Immature natural killer cell (primary cell): ENCODE measurements at regions not wholly inside any gene's neighbourhood (a gene's known extent, or its start where the extent isn't known, plus 50 kb on each side); places are given as distances from the start of the nearest gene placed in this dataset.
"Not testable (repeated sequence)": the region's sequence is repeated elsewhere in the genome, so short reads cannot be mapped to it uniquely, and the experiment has no call there.

ENCODE experiments used
- DNase-seq, 3 donors: peaks; one replicate each; pipeline ENCODE4 v3.0.0; 2022; ENCODE audit warnings: mixed read lengths in 1 of 3
- H3K27ac Mint-ChIP-seq, 6 donors: one replicate each; pipeline ENCODE4 v1.8.0; 2020; ENCODE audit warnings: mixed read lengths in 6 of 6, mild to moderate bottlenecking in 5 of 6, inconsistent platforms in 4 of 6, moderate library complexity in 3 of 6
- H3K27me3 Mint-ChIP-seq, 3 donors: one replicate each; pipeline ENCODE4 v1.8.0; 2020 to 2021; ENCODE audit warnings: low read depth in 3 of 3, mild to moderate bottlenecking in 3 of 3, mixed read lengths in 3 of 3, moderate library complexity in 3 of 3, inconsistent platforms in 1 of 3
- H3K36me3 Mint-ChIP-seq, 3 donors: one replicate each; pipeline ENCODE4 v1.8.0; 2020; ENCODE audit warnings: mixed read lengths in 3 of 3, inconsistent platforms in 2 of 3, mild to moderate bottlenecking in 2 of 3
- H3K4me1 Mint-ChIP-seq, 2 donors: one replicate each; pipeline ENCODE4 v1.8.0; 2020; ENCODE audit warnings: inconsistent platforms in 2 of 2, mild to moderate bottlenecking in 2 of 2, mixed read lengths in 2 of 2, moderate library complexity in 1 of 2
- H3K4me3 Mint-ChIP-seq, 5 donors: one replicate each; pipeline ENCODE4 v1.8.0; 2020; ENCODE audit warnings: mild to moderate bottlenecking in 5 of 5, mixed read lengths in 5 of 5, inconsistent platforms in 3 of 5, moderate library complexity in 3 of 5
- H3K9me3 Mint-ChIP-seq, 6 donors: one replicate each; pipeline ENCODE4 v1.8.0; 2020; ENCODE audit warnings: mild to moderate bottlenecking in 6 of 6, mixed read lengths in 6 of 6, inconsistent platforms in 4 of 6, moderate library complexity in 3 of 6

DNA sequence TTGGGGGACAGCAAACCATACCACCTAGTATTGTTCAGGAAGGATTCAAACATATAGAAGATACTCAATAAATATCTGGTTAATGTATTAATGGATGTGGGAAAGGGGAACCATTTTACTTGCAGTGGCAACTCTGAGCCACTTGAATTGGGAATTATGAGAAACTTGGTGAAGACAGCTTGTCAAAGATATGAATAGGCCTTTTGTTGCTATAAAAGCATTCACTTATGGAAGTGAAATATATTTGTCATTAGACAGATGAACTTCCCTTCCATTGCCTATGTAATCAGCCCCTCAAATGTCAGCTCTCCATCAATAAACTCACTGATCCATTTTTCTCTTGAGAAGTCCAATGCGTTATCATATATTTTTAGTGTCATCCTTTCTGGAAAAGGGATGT, 56.1 kb downstream of the GPR85 start:
- DNase-seq: no peak
- Mint-ChIP-seq H3K4me3 (no peak overlapping the region), H3K9me3 (peaks cover 0 to 3% (median 0%) of the 10 kb centered on the region in 6 donors), H3K36me3 (no peaks in the 10 kb centered on the region), H3K27me3 (peaks cover 0 to 6% (median 0%) of the 10 kb centered on the region in 3 donors), H3K4me1 (no peaks in the 10 kb centered on the region), H3K27ac (no peak overlapping the region)

DNA sequence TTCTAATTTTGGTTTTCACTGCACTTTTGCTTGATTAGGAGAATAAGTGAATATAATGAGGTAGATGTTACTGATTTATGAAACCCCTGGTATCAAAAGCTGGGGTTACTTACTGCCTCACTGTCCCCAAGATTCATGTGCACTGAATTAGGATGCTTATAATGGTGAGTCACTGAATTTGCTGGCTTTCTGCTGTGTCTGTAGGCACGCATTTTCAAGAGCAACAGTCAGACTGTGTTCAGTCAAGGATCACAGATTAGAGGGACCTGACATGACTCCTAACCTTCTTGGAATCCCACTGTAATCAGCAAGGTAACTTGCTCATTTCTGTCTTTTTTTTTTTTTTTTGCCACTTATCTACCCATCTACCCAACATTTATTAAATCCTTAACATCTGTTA, 59.7 kb downstream of the GPR85 start:
- Mint-ChIP-seq H3K27me3 (peaks cover 0 to 6% (median 0%) of the 10 kb centered on the region in 3 donors), H3K4me3 (no peak overlapping the region), H3K9me3 (peaks cover 2 to 10% (median 3%) of the 10 kb centered on the region in 6 donors), H3K4me1 (no peaks in the 10 kb centered on the region), H3K27ac (no peak overlapping the region), H3K36me3 (no peaks in the 10 kb centered on the region)
- DNase-seq: no peak

DNA sequence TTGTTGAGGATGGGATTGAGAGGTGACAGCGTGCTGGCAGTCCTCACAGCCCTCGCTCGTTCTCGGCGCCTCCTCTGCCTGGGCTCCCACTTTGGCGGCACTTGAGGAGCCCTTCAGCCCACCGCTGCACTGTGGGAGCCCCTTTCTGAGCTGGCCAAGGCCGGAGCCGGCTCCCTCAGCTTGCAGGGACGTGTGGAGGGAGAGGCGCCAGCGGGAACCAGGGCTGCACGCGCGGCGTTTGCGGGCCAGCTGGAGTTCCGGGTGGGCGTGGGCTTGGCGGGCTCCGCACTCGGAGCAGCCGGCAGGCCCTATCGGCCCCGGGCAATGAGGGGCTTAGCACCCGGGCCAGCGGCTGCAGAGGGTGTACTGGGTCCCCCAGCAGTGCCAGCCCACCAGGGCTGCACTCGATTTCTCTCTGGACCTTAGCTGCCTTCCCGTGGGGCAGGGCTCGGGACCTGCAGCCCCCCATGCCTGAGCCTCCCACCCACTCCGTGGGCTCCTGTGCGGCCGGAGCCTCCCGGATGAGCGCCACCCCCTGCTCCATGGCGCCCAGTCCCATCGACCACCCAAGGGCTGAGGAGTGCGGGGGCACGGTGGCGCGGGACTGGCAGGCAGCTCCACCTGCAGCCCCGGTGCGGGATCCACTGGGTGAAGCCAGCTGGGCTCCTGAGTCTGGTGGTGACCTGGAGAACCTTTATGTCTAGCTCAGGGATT, 69.3 kb downstream of the GPR85 start:
- H3K9me3 Mint-ChIP-seq, H3K4me1 Mint-ChIP-seq, H3K27ac Mint-ChIP-seq: not testable (repeated sequence)

DNA sequence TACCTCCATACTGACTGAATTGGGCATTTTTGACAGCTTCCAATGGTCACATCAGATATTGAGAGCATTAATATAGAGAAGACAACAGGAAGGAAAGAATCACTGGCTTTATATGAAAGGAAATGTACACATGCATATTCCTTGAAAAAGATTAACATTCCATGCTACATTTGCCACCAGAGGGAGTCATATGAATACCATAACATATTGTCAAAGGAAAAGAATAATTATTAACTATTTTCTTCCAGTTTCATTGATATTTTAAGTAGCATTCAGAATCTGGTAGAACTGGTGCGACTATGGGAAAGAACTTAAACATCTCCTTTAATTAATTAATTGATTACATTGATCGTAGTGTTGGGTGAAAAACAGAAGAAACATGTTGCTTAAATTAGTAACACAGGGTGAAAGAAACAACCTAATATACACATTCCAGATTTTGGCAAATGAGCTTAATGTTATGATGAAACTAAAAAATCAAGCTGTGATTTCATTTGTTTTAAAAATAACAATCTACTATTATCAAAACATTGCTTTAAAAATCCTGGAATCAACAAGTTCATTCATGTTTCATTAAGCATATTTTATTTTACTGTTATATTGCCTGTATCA, 71.5 kb downstream of the GPR85 start:
- peaks cover 0 to 5% (median 0%) of the 10 kb centered on the region in 6 donors for H3K9me3 Mint-ChIP-seq

More for the DNA sequence above, 69.3 kb downstream of the GPR85 start:
- not testable (repeated sequence) for DNase-seq, H3K4me3 Mint-ChIP-seq, H3K36me3 Mint-ChIP-seq, H3K27me3 Mint-ChIP-seq

DNA sequence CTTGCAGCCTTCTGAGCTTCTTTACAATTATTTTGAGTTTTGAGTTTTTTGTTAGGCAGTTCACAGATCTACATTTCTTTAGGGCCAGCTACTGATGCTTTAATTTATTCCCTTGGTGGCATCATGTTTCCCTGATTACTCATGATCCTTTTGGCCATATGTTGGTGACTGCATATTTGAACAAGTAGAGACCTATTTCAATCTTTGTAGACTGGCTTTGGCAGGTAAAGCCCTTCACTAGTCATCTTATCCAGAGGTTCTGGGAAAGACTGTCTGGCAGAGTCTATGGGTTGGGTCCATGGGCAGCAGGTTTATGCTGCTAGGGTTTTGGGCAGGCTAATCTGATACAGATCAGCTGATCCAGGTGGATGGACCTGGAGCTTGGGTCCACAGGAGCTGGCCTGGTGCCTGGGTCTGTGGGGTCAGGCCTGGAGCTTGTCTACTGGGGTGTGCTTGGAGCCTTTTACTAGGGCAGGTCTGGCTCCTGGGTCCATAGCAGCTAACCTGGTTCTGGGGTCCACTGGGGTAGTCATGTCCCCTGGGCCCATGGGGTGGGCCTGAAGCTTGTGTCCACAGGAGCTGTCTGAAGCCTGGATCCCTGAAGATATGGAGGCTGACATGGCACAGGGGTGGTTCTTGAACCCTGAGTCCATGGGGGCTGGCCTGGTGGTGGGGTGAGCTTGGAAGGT, 72.7 kb downstream of the GPR85 start:
- H3K27ac Mint-ChIP-seq: no peak overlapping the region
- H3K9me3 Mint-ChIP-seq: peaks cover 0 to 5% (median 0%) of the 10 kb centered on the region in 6 donors
- H3K36me3 Mint-ChIP-seq: no peaks in the 10 kb centered on the region
- no peak overlapping the region for H3K4me3 Mint-ChIP-seq
- no peaks in the 10 kb centered on the region for H3K4me1 Mint-ChIP-seq
- DNase-seq: no peak
- H3K27me3 Mint-ChIP-seq: no peaks in the 10 kb centered on the region

More for the DNA sequence above, 71.5 kb downstream of the GPR85 start:
- H3K36me3 Mint-ChIP-seq: no peaks in the 10 kb centered on the region
- H3K27me3 Mint-ChIP-seq: no peaks in the 10 kb centered on the region
- H3K4me1 Mint-ChIP-seq: no peaks in the 10 kb centered on the region
- H3K27ac Mint-ChIP-seq: no peak overlapping the region
- no peak for DNase-seq
- H3K4me3 Mint-ChIP-seq: no peak overlapping the region

DNA sequence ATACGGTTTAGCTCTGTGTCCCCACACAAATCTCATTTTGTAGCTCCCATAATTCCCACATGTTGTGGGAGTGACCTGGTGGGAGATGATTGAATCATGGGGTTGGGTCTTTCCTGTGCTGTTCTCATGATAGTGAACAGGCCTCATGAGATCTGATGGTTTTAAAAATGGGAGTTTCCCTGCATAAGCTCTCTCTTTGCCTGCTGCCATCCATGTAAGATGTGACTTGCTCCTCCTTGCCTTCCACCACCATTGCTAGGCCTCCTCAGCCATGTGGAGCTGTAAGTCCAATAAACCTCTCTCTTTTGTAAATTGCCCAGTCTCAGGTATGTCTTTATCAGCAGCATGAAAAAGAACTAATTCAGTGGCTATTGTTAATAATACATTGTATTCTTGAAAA, 73.8 kb downstream of the GPR85 start:
- H3K9me3 Mint-ChIP-seq, DNase-seq, H3K36me3 Mint-ChIP-seq, H3K27me3 Mint-ChIP-seq, H3K4me3 Mint-ChIP-seq, H3K4me1 Mint-ChIP-seq, H3K27ac Mint-ChIP-seq: not testable (repeated sequence)

DNA sequence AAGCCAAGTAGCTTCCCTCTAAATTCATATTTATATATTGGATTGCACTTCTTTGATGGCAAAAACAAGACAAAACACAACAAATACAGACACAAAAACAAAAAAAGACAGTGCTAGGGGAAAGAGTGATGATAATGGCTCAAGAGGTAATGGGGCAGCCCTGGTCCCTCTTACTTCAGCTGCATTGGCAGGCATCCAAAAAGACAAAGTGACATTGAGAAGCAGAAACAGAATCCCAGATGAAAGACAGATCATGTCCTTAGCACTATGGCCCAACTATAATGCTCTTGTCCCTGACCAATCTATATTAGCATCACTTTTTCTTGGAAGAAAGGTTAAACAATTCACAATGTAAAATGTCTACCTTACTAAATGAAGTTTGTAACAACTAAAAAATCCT, 76.2 kb downstream of the GPR85 start:
- H3K36me3 Mint-ChIP-seq: no peaks in the 10 kb centered on the region
- no peak overlapping the region for H3K27ac Mint-ChIP-seq

DNA sequence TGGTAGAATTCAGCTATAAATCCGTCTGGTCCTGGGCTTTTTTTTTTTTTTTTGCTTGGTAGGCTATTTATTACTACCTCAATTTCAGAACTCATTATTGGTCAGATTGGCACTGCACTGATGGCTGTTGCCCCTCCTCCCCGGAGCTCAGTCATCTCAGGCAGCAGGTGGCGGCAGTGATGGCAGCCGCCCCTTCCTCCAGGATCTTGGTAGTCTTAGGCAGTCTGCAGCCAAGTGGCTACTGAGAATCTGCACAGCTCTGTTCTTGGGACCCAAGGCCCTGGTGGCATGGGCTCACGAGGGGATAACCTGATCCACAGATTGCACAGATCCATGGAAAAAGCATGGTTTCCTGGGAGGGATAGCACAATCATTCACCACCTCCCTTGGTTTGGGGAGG, 77.9 kb downstream of the GPR85 start:
- Mint-ChIP-seq H3K27ac (no peak overlapping the region), H3K4me3 (no peak overlapping the region), H3K9me3 (peaks cover 0 to 10% (median 0%) of the 10 kb centered on the region in 6 donors), H3K4me1 (no peaks in the 10 kb centered on the region), H3K36me3 (no peaks in the 10 kb centered on the region), H3K27me3 (no peaks in the 10 kb centered on the region)
- DNase-seq: no peak

More for the DNA sequence above, 76.2 kb downstream of the GPR85 start:
- Mint-ChIP-seq H3K27me3 (no peaks in the 10 kb centered on the region), H3K4me1 (no peaks in the 10 kb centered on the region), H3K9me3 (peaks cover 0 to 9% (median 0%) of the 10 kb centered on the region in 6 donors), H3K4me3 (no peak overlapping the region)
- no peak for DNase-seq

DNA sequence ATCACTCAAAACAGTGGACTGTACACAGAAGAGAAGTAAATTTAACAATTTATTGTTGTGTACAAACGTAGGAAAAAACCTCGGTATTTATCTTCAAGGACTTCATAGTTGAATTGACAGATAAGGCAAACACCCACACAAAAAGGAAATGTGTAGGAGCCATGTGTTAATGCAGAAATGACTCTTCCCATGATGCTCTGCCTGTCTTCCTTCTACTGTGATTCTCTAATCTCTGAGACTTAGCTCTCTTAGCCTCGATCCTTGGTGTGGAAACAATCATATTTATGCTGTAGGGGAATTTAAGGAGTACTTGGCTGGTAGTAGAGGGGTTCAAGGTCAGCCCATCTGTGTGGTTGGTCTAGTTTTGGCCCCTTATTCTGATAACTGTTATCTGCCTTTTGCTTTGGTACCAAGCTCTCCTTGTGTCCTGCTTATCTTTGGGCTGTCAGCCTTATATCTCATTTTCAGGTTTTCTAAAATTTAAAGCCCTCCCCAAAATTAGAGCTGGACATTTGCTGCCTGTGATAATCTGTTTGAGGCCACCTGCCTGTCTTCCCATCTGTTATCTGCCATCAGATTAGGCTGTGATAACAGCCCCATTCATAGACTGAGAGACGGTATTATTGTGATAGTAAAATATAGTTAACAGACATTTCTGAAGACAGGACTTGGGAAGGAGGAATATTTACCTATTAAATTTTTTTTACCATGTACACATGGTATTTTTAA, 81.7 kb downstream of the GPR85 start:
- H3K36me3 Mint-ChIP-seq: no peaks in the 10 kb centered on the region
- peaks cover 0 to 10% (median 0%) of the 10 kb centered on the region in 6 donors for H3K9me3 Mint-ChIP-seq
- peaks cover 0 to 7% (median 0%) of the 10 kb centered on the region in 3 donors for H3K27me3 Mint-ChIP-seq
- no peaks in the 10 kb centered on the region for H3K4me1 Mint-ChIP-seq
- no peak for DNase-seq
- H3K4me3 Mint-ChIP-seq: no peak overlapping the region
- no peak overlapping the region for H3K27ac Mint-ChIP-seq

DNA sequence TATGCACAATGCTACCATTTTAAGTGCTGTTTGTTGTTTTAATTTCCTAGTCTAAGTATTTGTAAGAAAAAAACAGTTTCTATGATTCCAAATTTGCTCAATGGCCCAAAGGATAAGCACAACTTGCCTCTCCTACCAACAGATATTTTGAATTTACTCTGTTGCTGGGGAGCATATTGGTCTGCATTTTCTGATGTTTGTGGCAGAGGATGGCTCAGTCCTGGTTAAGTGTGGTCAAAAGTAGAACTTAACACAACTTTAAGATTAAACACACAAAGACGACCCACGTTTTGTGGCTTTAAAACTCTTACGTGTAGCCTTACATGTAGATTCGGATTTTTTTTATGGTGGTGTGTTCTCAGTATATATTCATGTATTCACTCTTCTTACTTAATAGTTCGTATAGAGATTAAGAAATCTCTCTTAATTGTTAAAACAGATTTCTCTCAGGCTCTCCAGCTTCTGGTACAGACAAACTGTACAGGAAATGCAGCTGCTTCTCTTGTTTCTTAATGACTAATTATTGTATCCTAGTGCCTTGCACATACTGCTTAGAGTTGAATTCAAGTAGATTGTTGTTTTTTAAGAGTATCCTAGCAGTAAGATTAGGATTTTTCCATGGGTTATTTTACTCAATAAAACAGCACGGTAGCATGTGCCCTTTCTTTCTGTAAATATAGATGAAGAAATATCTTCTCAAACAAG, 86.2 kb downstream of the GPR85 start:
- H3K27ac Mint-ChIP-seq: no peak overlapping the region
- no peak overlapping the region for H3K4me3 Mint-ChIP-seq
- H3K9me3 Mint-ChIP-seq: peaks cover 0 to 2% (median 0%) of the 10 kb centered on the region in 6 donors
- peaks cover 0 to 7% (median 0%) of the 10 kb centered on the region in 3 donors for H3K27me3 Mint-ChIP-seq
- no peak for DNase-seq
- no peaks in the 10 kb centered on the region for H3K36me3 Mint-ChIP-seq
- H3K4me1 Mint-ChIP-seq: no peaks in the 10 kb centered on the region

DNA sequence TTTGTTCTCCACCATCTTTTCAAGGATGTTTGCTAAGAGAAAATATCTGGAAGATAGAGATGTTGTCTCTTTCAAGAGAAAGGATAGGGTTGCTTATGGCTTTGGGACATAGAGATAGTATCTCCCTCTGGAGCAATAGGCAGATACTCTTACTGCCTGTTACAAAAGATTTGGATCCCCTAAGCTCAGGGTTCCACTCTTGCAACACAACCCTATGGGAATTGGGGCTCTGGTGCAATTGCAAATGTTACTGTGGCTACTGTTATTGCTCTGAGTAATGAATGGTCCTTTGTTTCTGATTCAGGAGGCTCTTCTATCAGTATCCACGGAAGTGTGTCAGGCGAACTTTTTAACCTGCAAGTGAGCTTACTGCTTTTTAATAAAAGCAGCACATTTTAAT, 88.8 kb downstream of the GPR85 start:
- no peaks in the 10 kb centered on the region for H3K9me3 Mint-ChIP-seq
- H3K27ac Mint-ChIP-seq: no peak overlapping the region
- no peak for DNase-seq
- H3K4me3 Mint-ChIP-seq: no peak overlapping the region
- peaks cover 0 to 7% (median 0%) of the 10 kb centered on the region in 3 donors for H3K27me3 Mint-ChIP-seq
- no peaks in the 10 kb centered on the region for H3K36me3 Mint-ChIP-seq
- no peaks in the 10 kb centered on the region for H3K4me1 Mint-ChIP-seq

DNA sequence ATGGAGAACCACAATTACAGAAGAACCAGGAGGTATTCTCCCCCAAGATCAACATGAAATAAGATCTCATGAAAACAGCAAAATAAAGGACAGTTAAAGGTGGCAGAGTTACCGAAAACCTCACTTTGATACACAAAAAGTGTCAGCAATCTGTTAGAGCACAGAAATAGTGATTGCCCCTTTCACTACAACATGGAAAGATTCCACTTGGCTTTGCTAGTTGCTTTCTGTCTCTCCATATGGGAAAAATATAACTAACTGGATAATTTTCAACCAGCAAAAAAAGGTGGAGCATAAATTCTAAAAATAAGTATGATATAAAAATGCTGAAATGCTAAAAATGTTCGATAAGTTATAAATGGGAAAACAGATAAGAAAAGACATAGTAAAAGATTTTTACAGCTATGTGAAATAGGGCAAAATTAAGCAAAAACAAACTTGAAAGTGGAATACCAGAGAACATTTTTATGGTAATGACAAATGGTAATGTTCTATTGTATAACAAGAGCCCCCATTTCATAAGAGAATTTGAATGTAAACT, 90.2 kb downstream of the GPR85 start:
- Mint-ChIP-seq H3K4me1 (no peaks in the 10 kb centered on the region), H3K4me3 (no peak overlapping the region), H3K36me3 (no peaks in the 10 kb centered on the region), H3K9me3 (no peaks in the 10 kb centered on the region), H3K27me3 (peaks cover 0 to 4% (median 0%) of the 10 kb centered on the region in 3 donors), H3K27ac (no peak overlapping the region)
- DNase-seq: no peak
